ENCODE measurements at regions not wholly inside any gene's neighbourhood (a gene's known extent, or its start where the extent isn't known, plus 50 kb on each side); places are given as distances from the start of the nearest gene placed in this dataset.

DNA sequence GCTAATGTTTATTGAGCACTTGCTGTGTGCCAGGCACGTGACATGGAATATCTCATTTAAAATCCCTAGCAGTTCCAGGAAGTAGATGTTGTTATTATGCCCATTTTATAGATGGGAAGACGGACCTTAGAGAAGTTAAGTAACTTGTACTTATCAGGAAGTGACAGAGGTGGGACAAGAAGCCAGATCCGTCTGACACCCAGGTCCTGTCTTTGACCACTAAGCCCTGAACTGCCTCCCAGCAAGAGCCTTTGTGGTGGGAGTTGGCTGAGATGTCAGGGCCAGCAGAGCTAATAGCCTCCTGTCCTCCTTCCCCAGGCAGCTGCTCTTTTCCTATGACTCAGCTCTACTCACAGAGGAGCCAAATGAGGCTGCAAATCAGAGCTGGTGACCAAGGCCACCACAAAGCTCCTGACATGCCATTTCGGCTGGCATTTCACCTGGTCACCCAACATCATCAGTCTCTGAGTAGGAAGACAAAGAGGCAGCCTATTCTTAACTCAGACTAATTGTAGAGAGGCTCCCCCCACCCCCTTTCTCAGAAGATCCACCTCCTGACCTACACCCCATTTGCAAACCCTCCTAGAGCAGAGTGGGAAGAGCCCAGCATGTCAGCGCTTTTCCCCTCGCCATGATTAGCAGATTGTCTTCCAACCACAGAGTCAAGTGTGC is 175.1 kb upstream of the KIT start:
- TF ChIP-seq, protein P1, sequence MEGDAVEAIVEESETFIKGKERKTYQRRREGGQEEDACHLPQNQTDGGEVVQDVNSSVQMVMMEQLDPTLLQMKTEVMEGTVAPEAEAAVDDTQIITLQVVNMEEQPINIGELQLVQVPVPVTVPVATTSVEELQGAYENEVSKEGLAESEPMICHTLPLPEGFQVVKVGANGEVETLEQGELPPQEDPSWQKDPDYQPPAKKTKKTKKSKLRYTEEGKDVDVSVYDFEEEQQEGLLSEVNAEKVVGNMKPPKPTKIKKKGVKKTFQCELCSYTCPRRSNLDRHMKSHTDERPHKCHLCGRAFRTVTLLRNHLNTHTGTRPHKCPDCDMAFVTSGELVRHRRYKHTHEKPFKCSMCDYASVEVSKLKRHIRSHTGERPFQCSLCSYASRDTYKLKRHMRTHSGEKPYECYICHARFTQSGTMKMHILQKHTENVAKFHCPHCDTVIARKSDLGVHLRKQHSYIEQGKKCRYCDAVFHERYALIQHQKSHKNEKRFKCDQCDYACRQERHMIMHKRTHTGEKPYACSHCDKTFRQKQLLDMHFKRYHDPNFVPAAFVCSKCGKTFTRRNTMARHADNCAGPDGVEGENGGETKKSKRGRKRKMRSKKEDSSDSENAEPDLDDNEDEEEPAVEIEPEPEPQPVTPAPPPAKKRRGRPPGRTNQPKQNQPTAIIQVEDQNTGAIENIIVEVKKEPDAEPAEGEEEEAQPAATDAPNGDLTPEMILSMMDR (IDR thresholded peaks at IDR 0.05): no peak
- no peak for TF ChIP-seq EP300 (IDR thresholded peaks at IDR 0.05)
- no peak for TF ChIP-seq POLR2A (IDR thresholded peaks at IDR 0.05)
